Esophagus squamous epithelium (tissue), 4 donors: ENCODE measurements at regions not wholly inside any gene's neighbourhood (a gene's known extent, or its start where the extent isn't known, plus 50 kb on each side); places are given as distances from the start of the nearest gene placed in this dataset.

Source experiments
- CTCF ChIP-seq, 6 experiments: fragments of 450-650 bp in 4 of 6; fragments of 200-600 bp in 2 of 6; sonication (generic) in 2 of 6; IDR thresholded peaks; one replicate each; pipeline ENCODE4 v1.5.1; 2016 to 2019; ENCODE audit warnings: antibody characterized with exemption in 6 of 6, mild to moderate bottlenecking in 4 of 6, moderate library complexity in 4 of 6
- POLR2A ChIP-seq, 4 donors: fragments of 450-650 bp; IDR thresholded peaks; one replicate each; pipeline ENCODE4 v1.6.1; 2017; ENCODE audit warnings: antibody characterized with exemption in 4 of 4, mild to moderate bottlenecking in 4 of 4, moderate library complexity in 3 of 4

GRCh38 chr11:35050541-35050995 lies 88.4 kb upstream of the CD44 start:
- no peak for TF ChIP-seq CTCF (IDR thresholded peaks at IDR 0.05)
- TF ChIP-seq POLR2A (IDR thresholded peaks at IDR 0.05) = no peak
